ENCODE measurements at regions not wholly inside any gene's neighbourhood (a gene's known extent, or its start where the extent isn't known, plus 50 kb on each side); places are given as distances from the start of the nearest gene placed in this dataset.

DNA sequence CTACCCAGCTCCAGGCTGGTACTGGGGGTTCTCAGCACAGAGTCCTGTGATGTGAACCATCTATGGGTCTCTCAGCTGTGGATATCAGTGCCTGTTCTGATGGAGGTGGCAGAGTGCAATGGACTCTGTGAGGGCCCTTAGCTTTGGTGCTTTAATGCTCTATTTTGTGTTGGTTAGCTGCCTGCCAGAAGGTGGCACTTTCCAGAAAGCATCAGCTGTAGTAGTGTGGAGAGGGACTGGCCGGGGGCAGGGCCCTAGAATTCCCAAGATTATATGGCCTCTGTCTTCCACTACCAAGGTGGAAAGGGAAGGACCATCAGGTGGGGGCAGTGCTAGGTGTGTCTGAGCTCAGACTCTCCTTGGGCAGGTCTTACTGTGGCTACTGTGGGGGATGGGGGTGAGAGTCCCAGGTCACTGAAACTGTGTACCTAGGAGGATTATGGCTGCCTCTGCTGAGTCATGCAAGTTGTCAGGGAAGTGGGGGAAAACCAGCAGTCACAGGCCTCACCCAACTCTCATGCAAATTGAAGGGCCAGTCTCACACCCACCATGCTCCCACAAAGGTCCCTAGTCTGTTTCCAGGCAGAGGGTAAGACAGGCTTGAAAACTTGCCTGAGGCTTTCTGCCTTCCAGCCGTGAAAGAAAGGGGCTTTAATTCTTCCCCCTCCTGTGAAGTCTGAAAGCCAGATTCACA, 878.1 kb downstream of the C12orf50 start:
- Histone ChIP-seq H3K4me3 (no peak overlapping the region), H3K9me3 (no peaks in the 10 kb centered on the region), H3K4me1 (replicated peaks) (no peaks in the 10 kb centered on the region), H3K27ac (no peak overlapping the region), H3K27me3 (replicated peaks; ENCODE audit: insufficient read depth) (no peaks in the 10 kb centered on the region), H3K36me3 (no peaks in the 10 kb centered on the region)
- DNase-seq (ENCODE audit: low spot score) = no peak
- WGBS = 58% methylated on average over 2 of the region's 2 CpGs
- intact Hi-C loops (cut with DNase I) = no loop called here
- TF ChIP-seq POLR2AphosphoS5 (IDR thresholded peaks at IDR 0.05) (no peak), POLR2A (IDR thresholded peaks at IDR 0.05) (no peak)
- TF ChIP-seq, protein P1, sequence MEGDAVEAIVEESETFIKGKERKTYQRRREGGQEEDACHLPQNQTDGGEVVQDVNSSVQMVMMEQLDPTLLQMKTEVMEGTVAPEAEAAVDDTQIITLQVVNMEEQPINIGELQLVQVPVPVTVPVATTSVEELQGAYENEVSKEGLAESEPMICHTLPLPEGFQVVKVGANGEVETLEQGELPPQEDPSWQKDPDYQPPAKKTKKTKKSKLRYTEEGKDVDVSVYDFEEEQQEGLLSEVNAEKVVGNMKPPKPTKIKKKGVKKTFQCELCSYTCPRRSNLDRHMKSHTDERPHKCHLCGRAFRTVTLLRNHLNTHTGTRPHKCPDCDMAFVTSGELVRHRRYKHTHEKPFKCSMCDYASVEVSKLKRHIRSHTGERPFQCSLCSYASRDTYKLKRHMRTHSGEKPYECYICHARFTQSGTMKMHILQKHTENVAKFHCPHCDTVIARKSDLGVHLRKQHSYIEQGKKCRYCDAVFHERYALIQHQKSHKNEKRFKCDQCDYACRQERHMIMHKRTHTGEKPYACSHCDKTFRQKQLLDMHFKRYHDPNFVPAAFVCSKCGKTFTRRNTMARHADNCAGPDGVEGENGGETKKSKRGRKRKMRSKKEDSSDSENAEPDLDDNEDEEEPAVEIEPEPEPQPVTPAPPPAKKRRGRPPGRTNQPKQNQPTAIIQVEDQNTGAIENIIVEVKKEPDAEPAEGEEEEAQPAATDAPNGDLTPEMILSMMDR (IDR thresholded peaks at IDR 0.05) = no peak

- Histone ChIP-seq H3K27me3 (replicated peaks; ENCODE audit: insufficient read depth) (no peaks in the 10 kb centered on the region), H3K36me3 (no peaks in the 10 kb centered on the region), H3K27ac (no peak overlapping the region), H3K9me3 (no peaks in the 10 kb centered on the region), H3K4me1 (replicated peaks) (no peaks in the 10 kb centered on the region), H3K4me3 (no peak overlapping the region)
- TF ChIP-seq, protein P1 (IDR thresholded peaks at IDR 0.05) = no peak
- TF ChIP-seq POLR2A (IDR thresholded peaks at IDR 0.05) (no peak), POLR2AphosphoS5 (IDR thresholded peaks at IDR 0.05) (no peak)
- intact Hi-C loops (cut with DNase I) = no loop called here
- DNase-seq (ENCODE audit: low spot score) = no peak
These were observed 886.2 kb upstream of the MGAT4C start for GRCh38 chr12:87142342-87142741.

DNA sequence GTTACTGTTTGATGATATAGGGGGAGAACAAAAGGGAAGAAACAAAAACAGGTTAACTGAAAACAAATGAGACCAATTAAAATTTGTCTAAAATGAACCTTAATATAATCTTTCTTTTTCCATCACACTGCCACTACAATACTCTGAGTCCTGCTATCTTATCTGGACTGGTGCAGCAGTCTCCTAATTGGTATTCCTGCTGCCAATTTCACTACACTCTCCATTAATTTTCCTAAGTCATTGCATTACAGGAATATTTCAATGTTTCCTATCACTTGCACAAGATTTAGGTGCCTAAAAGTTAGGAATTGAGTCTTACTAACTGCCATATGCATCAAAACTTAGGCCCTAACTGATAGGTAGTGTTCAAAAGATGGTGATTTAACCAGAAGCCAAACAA, 884.9 kb upstream of the MGAT4C start:
- TF ChIP-seq, protein P1 (IDR thresholded peaks at IDR 0.05) = no peak
- TF ChIP-seq POLR2AphosphoS5 (IDR thresholded peaks at IDR 0.05) = no peak
- Histone ChIP-seq H3K4me1 (replicated peaks) (no peaks in the 10 kb centered on the region), H3K27me3 (replicated peaks; ENCODE audit: insufficient read depth) (no peaks in the 10 kb centered on the region), H3K27ac (no peak overlapping the region), H3K4me3 (no peak overlapping the region), H3K36me3 (no peaks in the 10 kb centered on the region), H3K9me3 (no peaks in the 10 kb centered on the region)
- no peak for DNase-seq (ENCODE audit: low spot score)
- intact Hi-C loops (cut with DNase I) = no loop called here

GRCh38 chr12:87140262-87140661, 884.1 kb upstream of the MGAT4C start:
- H3K9me3 ChIP-seq = no peaks in the 10 kb centered on the region
- H3K36me3 ChIP-seq = no peaks in the 10 kb centered on the region
- intact Hi-C loops (cut with DNase I) = no loop called here

GRCh38 chr12:87137220-87137619, 881.0 kb upstream of the MGAT4C start:
- intact Hi-C loops (cut with DNase I) = no loop called here
- no peak for TF ChIP-seq POLR2AphosphoS5 (IDR thresholded peaks at IDR 0.05)
- TF ChIP-seq, protein P1 (IDR thresholded peaks at IDR 0.05) = no peak
- H3K27ac ChIP-seq = no peak overlapping the region
- DNase-seq (ENCODE audit: low spot score) = no peak
- H3K4me3 ChIP-seq = no peak overlapping the region
- H3K4me1 ChIP-seq (replicated peaks) = no peaks in the 10 kb centered on the region
- no peaks in the 10 kb centered on the region for H3K36me3 ChIP-seq
- no peaks in the 10 kb centered on the region for H3K27me3 ChIP-seq (replicated peaks; ENCODE audit: insufficient read depth)
- H3K9me3 ChIP-seq = no peaks in the 10 kb centered on the region

More at GRCh38 chr12:87140262-87140661, 884.1 kb upstream of the MGAT4C start:
- Histone ChIP-seq H3K4me1 (replicated peaks) (no peaks in the 10 kb centered on the region), H3K27ac (no peak overlapping the region), H3K27me3 (replicated peaks; ENCODE audit: insufficient read depth) (no peaks in the 10 kb centered on the region), H3K4me3 (no peak overlapping the region)
- DNase-seq (ENCODE audit: low spot score) = no peak
- WGBS = 95% methylated on average over 1 of the region's 1 CpG
- TF ChIP-seq POLR2A (IDR thresholded peaks at IDR 0.05) (no peak), POLR2AphosphoS5 (IDR thresholded peaks at IDR 0.05) (no peak)
- TF ChIP-seq, protein P1 (IDR thresholded peaks at IDR 0.05) = no peak

Measured in prostate gland (tissue), 2 donors.